RWPE1 (cell line): ENCODE measurements at regions not wholly inside any gene's neighbourhood (a gene's known extent, or its start where the extent isn't known, plus 50 kb on each side); places are given as distances from the start of the nearest gene placed in this dataset.
"Not testable (repeated sequence)": the region's sequence is repeated elsewhere in the genome, so short reads cannot be mapped to it uniquely, and the experiment has no call there.

Source experiments
- CTCF ChIA-PET: fragments of 350-600 bp; sonication (Branson Sonifier 250); formaldehyde crosslinking; extraction: SDS; loops from one replicate; lab custom pipeline; 2021; lab: Yijun Ruan, JAX
- POLR2A ChIA-PET: fragments of 400-600 bp; formaldehyde crosslinking; extraction: SDS; loops from one replicate; lab custom pipeline; 2020; ENCODE audit warnings: antibody characterized with exemption; ENCODE audit not compliant: low non-redundant PET; lab: Yijun Ruan, JAX
- DNase-seq: peaks from one replicate; pipeline ENCODE4 v3.0.0; 2012; ENCODE audit warnings: low spot score
- H3K27ac ChIP-seq: fragments of 450-650 bp; 2 replicates; pipeline ENCODE4 v1.5.1; 2017
- CTCF ChIP-seq: fragments of 450-650 bp; conservative IDR thresholded peaks from 2 replicates; pipeline ENCODE4 v1.5.1; 2017; ENCODE audit warnings: low read depth, mild to moderate bottlenecking

GRCh38 chr12:74780182-74780849, 242.7 kb downstream of the ATXN7L3B start:
- ChIA-PET POLR2A (no interaction called here), CTCF (no interaction called here)
- DNase-seq, result no peak
- no peak for TF ChIP-seq CTCF
- no peak overlapping the region for H3K27ac ChIP-seq

GRCh38 chr12:74780850-74781241, 243.2 kb downstream of the ATXN7L3B start:
- DNase-seq, POLR2A ChIA-PET, CTCF ChIA-PET, H3K27ac ChIP-seq: not testable (repeated sequence)

- ChIA-PET POLR2A (no interaction called here), CTCF (no interaction called here)
- no peak for TF ChIP-seq CTCF
- H3K27ac ChIP-seq, result no peak overlapping the region
- DNase-seq, result no peak
These were observed 244.4 kb downstream of the ATXN7L3B start for GRCh38 chr12:74781991-74782485.

GRCh38 chr12:74790931-74791330, 253.3 kb downstream of the ATXN7L3B start:
- TF ChIP-seq CTCF, result no peak
- CTCF ChIA-PET, result no interaction called here
- no peak overlapping the region for H3K27ac ChIP-seq
- DNase-seq, result no peak
- POLR2A ChIA-PET, result no interaction called here

GRCh38 chr12:74791365-74791764, 253.7 kb downstream of the ATXN7L3B start:
- DNase-seq, result no peak

GRCh38 chr12:74794522-74794921, 256.9 kb downstream of the ATXN7L3B start:
- no peak for DNase-seq
- no peak overlapping the region for H3K27ac ChIP-seq
- ChIA-PET POLR2A (no interaction called here), CTCF (interaction anchor here (1.2 kb wide), 1 partner anchor 8 kb away, joined by 5 read pairs; no protein-coding TSS in a partner anchor)
- TF ChIP-seq CTCF, result no peak

More at GRCh38 chr12:74791365-74791764, 253.7 kb downstream of the ATXN7L3B start:
- H3K27ac ChIP-seq, result no peak overlapping the region
- TF ChIP-seq CTCF, result no peak
- POLR2A ChIA-PET, result no interaction called here
- CTCF ChIA-PET, result no interaction called here

GRCh38 chr12:74801625-74802024, 264.0 kb downstream of the ATXN7L3B start:
- no peak overlapping the region for H3K27ac ChIP-seq
- ChIA-PET POLR2A (no interaction called here), CTCF (no interaction called here)
- no peak for TF ChIP-seq CTCF
- no peak for DNase-seq
